OCI-LY7 (cell line): ENCODE measurements at regions not wholly inside any gene's neighbourhood (a gene's known extent, or its start where the extent isn't known, plus 50 kb on each side); places are given as distances from the start of the nearest gene placed in this dataset.

Experiments
- BruUV-seq: library from RNA; stranded (reverse); fragments of 400-500 nt; replicated peaks from 2 replicates; lab custom pipeline; 2021; lab: Mats Ljungman, UMichigan
- CTCF ChIA-PET: fragments of 300-600 bp; sonication (Branson Sonifier 250); formaldehyde crosslinking; loops from one replicate; lab custom pipeline; 2022; ENCODE audit warnings: antibody characterized with exemption; ENCODE audit not compliant: unreplicated experiment; lab: Charles Lee
- POLR2A ChIA-PET: fragments of 300-600 bp; sonication (Branson Sonifier 250); formaldehyde crosslinking; loops from one replicate; lab custom pipeline; 2022; ENCODE audit warnings: antibody characterized with exemption; lab: Charles Lee
- DNase-seq: peaks from one replicate; pipeline ENCODE4 v3.0.0-alpha.2; 2015; ENCODE audit warnings: low spot score
- H2AFZ ChIP-seq: fragments of 200-600 bp; sonication (generic), shearing (Covaris generic); 2 replicates; pipeline ENCODE4 v1.6.1; 2014; ENCODE audit warnings: mild to moderate bottlenecking, antibody characterized with exemption, low read length, moderate library complexity
- H3K27ac ChIP-seq: fragments of 200-600 bp; sonication (generic); 2 replicates; pipeline ENCODE4 v1.5.1; 2014; ENCODE audit warnings: mixed run types, low read depth, mild to moderate bottlenecking, moderate library complexity, low read length, inconsistent platforms; ENCODE audit not compliant: poor library complexity, severe bottlenecking
- H3K36me3 ChIP-seq: fragments of 200-600 bp; sonication (generic); 2 replicates; pipeline ENCODE4 v1.6.1; 2014; ENCODE audit warnings: mild to moderate bottlenecking, antibody characterized with exemption, low read length, moderate library complexity, mixed read lengths; ENCODE audit not compliant: insufficient read depth
- H3K4me1 ChIP-seq: fragments of 200-600 bp; sonication (generic); 2 replicates; pipeline ENCODE4 v1.5.1; 2014; ENCODE audit warnings: mild to moderate bottlenecking, low read length; ENCODE audit not compliant: insufficient read depth, poor library complexity, severe bottlenecking
- H3K4me2 ChIP-seq: fragments of 200-600 bp; sonication (generic); 2 replicates; pipeline ENCODE4 v1.6.1; 2014; ENCODE audit warnings: mild to moderate bottlenecking, low read length
- H3K4me3 ChIP-seq: fragments of 200-600 bp; sonication (generic); 2 replicates; pipeline ENCODE4 v1.5.1; 2014; ENCODE audit warnings: mild to moderate bottlenecking, low read depth, low read length; ENCODE audit not compliant: poor library complexity, severe bottlenecking
- H3K79me2 ChIP-seq: fragments of 200-600 bp; sonication (generic); 2 replicates; pipeline ENCODE4 v1.6.1; 2016; ENCODE audit warnings: low read depth, mild to moderate bottlenecking, low read length, moderate library complexity, mixed read lengths; ENCODE audit not compliant: insufficient read depth
- H3K9me2 ChIP-seq: fragments of 200-600 bp; sonication (generic); 2 replicates; pipeline ENCODE4 v1.6.1; 2016; ENCODE audit warnings: mild to moderate bottlenecking, low read length, mixed read lengths; ENCODE audit not compliant: insufficient read depth
- H3K9me3 ChIP-seq: fragments of 200-600 bp; sonication (generic); 2 replicates; pipeline ENCODE4 v1.6.1; 2014; ENCODE audit warnings: mild to moderate bottlenecking, mixed run types, low read length, mixed read lengths
- H4K20me1 ChIP-seq: fragments of 200-600 bp; sonication (generic); 2 replicates; pipeline ENCODE4 v1.6.1; 2014; ENCODE audit warnings: mild to moderate bottlenecking, antibody characterized with exemption, low read length, moderate library complexity, mixed read lengths; ENCODE audit not compliant: insufficient read depth
- EZH2phosphoT487 ChIP-seq: fragments of 200-600 bp; sonication (generic); IDR thresholded peaks from 2 replicates; pipeline ENCODE4 v1.6.1; 2018; ENCODE audit warnings: low read depth, borderline replicate concordance, mild to moderate bottlenecking, mixed run types, antibody characterized with exemption, low read length, moderate library complexity, mixed read lengths
- intact Hi-C: fragments of 100-400 bp; cut with micrococcal nuclease; formaldehyde crosslinking; loops from one replicate; pipeline ENCODE4 v1.10.0; 2022; ENCODE audit not compliant: unreplicated experiment
- TF ChIP-seq, protein P1 (sequence below): fragments of 200-600 bp; sonication (generic); conservative IDR thresholded peaks from 2 replicates; pipeline ENCODE4 v1.5.1; 2014; ENCODE audit warnings: mild to moderate bottlenecking, antibody characterized with exemption, low read length, moderate library complexity, mixed read lengths

DNA sequence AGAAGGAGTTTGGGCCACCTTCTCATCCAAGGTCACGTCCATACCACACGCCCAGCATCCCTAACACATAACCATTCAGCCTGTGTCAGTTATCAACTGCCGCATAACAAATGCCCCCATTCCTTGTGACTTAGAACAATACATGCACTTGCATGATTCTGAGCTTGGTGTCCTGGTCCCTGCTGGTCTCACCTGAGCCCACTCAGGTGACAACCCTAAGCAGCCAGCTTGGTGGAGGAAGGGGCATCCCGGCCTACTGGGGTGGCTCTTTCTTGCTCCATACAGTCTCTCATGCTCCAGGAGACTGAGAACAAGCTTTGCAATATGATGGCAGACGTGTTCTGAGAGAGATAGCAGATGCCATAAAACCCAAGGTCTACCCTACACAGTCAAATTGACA lies 1276.9 kb downstream of the TBC1D22A start:
- H4K20me1 ChIP-seq: no peaks in the 10 kb centered on the region
- ChIA-PET CTCF (interaction anchor here (0.5 kb wide), 1 partner anchor 43 kb away, joined by 3 read pairs; no protein-coding TSS in a partner anchor), POLR2A (interaction anchor here (0.6 to 1.1 kb wide), 2 partner anchors 10 to 33 kb away, joined by 3 to 4 read pairs; no protein-coding TSS in a partner anchor)
- no peak overlapping the region for H3K27ac ChIP-seq
- intact Hi-C loops: no loop called here
- H3K36me3 ChIP-seq: no peaks in the 10 kb centered on the region
- H3K9me3 ChIP-seq: no peaks in the 10 kb centered on the region
- DNase-seq: no peak
- H2AFZ ChIP-seq: no peak overlapping the region
- no peak overlapping the region for H3K4me3 ChIP-seq
- TF ChIP-seq, protein P1, sequence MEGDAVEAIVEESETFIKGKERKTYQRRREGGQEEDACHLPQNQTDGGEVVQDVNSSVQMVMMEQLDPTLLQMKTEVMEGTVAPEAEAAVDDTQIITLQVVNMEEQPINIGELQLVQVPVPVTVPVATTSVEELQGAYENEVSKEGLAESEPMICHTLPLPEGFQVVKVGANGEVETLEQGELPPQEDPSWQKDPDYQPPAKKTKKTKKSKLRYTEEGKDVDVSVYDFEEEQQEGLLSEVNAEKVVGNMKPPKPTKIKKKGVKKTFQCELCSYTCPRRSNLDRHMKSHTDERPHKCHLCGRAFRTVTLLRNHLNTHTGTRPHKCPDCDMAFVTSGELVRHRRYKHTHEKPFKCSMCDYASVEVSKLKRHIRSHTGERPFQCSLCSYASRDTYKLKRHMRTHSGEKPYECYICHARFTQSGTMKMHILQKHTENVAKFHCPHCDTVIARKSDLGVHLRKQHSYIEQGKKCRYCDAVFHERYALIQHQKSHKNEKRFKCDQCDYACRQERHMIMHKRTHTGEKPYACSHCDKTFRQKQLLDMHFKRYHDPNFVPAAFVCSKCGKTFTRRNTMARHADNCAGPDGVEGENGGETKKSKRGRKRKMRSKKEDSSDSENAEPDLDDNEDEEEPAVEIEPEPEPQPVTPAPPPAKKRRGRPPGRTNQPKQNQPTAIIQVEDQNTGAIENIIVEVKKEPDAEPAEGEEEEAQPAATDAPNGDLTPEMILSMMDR: no peak
- H3K4me2 ChIP-seq: no peak overlapping the region
- H3K79me2 ChIP-seq: no peaks in the 10 kb centered on the region
- peaks cover 15% of the 10 kb centered on the region for H3K4me1 ChIP-seq
- H3K9me2 ChIP-seq: no peaks in the 10 kb centered on the region
- no TSS peak for BruUV-seq

DNA sequence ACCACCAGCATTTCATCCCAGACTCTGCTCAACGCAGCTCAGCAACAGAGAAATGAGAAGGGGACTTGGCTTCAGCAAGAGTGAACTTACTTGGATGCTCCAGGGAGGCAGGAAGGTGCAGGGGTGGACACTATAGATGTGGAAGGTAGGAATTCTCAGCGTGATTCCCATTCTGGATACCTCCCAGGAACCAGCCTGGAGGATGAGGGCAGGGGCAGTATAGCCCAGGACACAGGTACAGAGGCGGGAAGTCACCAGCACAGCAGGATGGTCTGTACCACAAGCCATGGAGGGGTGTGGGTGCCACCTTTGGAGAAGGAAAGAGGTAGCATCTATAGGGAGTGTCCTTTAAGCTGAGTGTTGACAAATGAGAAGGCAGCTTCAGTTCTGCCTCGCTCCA lies 1275.2 kb downstream of the TBC1D22A start:
- DNase-seq: no peak
- ChIA-PET POLR2A (interaction anchor here (2.0 kb wide), 1 partner anchor 48 kb away, joined by 4 read pairs; no protein-coding TSS in a partner anchor), CTCF (no interaction called here)
- no peaks in the 10 kb centered on the region for H3K36me3 ChIP-seq
- intact Hi-C loops: no loop called here
- H3K4me2 ChIP-seq: no peak overlapping the region
- no peaks in the 10 kb centered on the region for H3K79me2 ChIP-seq
- H4K20me1 ChIP-seq: no peaks in the 10 kb centered on the region
- H3K4me1 ChIP-seq: peaks cover 7% of the 10 kb centered on the region
- no TSS peak for BruUV-seq
- no peak overlapping the region for H3K4me3 ChIP-seq
- TF ChIP-seq, protein P1: no peak
- TF ChIP-seq EZH2phosphoT487: no peak
- no peaks in the 10 kb centered on the region for H3K9me3 ChIP-seq
- no peaks in the 10 kb centered on the region for H3K9me2 ChIP-seq
- H3K27ac ChIP-seq: no peak overlapping the region
- no peak overlapping the region for H2AFZ ChIP-seq

DNA sequence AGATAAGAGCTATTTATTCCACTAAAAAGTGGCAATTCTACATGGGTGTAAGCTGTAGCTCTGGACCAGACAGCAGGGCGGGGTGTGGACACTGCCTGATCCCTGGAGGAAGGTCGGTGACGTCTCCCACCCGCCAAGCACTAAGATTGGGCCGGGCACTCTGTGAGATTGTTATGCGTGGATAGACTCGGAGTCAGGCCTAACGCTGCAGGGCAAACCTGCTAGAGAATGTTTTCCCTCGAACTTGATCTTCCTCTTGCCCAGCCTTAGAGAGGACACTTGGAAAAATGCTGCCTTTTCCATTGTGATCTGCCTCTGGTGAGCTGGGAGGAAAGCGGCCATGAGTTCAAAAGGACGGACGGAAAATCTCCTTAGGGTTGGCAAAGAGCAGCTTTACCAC lies 1273.4 kb downstream of the TBC1D22A start:
- Histone ChIP-seq H3K9me3 (no peaks in the 10 kb centered on the region), H4K20me1 (no peaks in the 10 kb centered on the region), H3K9me2 (no peaks in the 10 kb centered on the region), H3K4me3 (no peak overlapping the region), H3K4me2 (no peak overlapping the region), H3K27ac (no peak overlapping the region), H2AFZ (no peak overlapping the region), H3K36me3 (no peaks in the 10 kb centered on the region), H3K79me2 (no peaks in the 10 kb centered on the region), H3K4me1 (peaks cover 7% of the 10 kb centered on the region)
- ChIA-PET CTCF (no interaction called here), POLR2A (no interaction called here)
- intact Hi-C loops: no loop called here
- BruUV-seq: no TSS peak
- TF ChIP-seq, protein P1: no peak
- TF ChIP-seq EZH2phosphoT487: no peak
- DNase-seq: no peak
